ENCODE measurements at regions not wholly inside any gene's neighbourhood (a gene's known extent, or its start where the extent isn't known, plus 50 kb on each side); places are given as distances from the start of the nearest gene placed in this dataset.

DNA sequence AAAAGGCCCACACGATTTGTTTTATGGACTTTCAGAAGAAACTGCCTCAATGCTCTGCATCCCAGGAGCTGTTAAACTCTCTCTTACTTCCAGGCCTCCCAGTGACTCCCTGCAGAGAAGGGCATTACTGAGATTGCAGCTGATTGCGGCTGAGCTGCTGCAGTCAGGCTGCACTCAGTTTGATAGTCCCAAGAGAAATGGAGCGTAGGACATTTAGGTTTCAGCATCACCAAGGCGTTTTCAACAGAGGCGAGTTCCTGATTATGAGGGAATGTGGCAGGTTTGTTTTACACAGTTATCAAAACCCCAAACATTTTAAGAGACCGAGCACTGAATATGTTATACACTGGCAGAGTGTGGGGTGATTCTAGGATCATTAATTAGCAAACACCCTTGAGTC, 145.6 kb downstream of the TBX18 start:
- ChIA-PET POLR2A (no interaction called here), CTCF (interaction anchor here (0.6 kb wide), 1 partner anchor 32 kb away, joined by 3 read pairs; no protein-coding TSS in a partner anchor)
- Histone ChIP-seq H3K27me3 (ENCODE audit: control insufficient read depth, insufficient read depth, low read length) (no peaks in the 10 kb centered on the region), H3K4me3 (ENCODE audit: low read depth, low read length) (no peak overlapping the region), H3K36me3 (ENCODE audit: control insufficient read depth, insufficient read depth, low read length) (no peaks in the 10 kb centered on the region)
- no peak for TF ChIP-seq CTCF (IDR thresholded peaks at IDR 0.05; ENCODE audit: insufficient read depth, low read depth, low read length)
- no peak for DNase-seq (ENCODE audit: low read depth)

GRCh38 chr6:84618046-84618752, 146.2 kb downstream of the TBX18 start:
- ChIA-PET CTCF (no interaction called here), POLR2A (no interaction called here)
- Histone ChIP-seq H3K27me3 (ENCODE audit: control insufficient read depth, insufficient read depth, low read length) (no peaks in the 10 kb centered on the region), H3K36me3 (ENCODE audit: control insufficient read depth, insufficient read depth, low read length) (no peaks in the 10 kb centered on the region), H3K4me3 (ENCODE audit: low read depth, low read length) (no peak overlapping the region)
- DNase-seq (ENCODE audit: low read depth): peak; percentile 86
- TF ChIP-seq CTCF (IDR thresholded peaks at IDR 0.05; ENCODE audit: insufficient read depth, low read depth, low read length): no peak

- DNase-seq (ENCODE audit: low read depth): no peak
- POLR2A ChIA-PET: no interaction called here
Measured at GRCh38 chr6:84615987-84616386, 148.4 kb downstream of the TBX18 start.

DNA sequence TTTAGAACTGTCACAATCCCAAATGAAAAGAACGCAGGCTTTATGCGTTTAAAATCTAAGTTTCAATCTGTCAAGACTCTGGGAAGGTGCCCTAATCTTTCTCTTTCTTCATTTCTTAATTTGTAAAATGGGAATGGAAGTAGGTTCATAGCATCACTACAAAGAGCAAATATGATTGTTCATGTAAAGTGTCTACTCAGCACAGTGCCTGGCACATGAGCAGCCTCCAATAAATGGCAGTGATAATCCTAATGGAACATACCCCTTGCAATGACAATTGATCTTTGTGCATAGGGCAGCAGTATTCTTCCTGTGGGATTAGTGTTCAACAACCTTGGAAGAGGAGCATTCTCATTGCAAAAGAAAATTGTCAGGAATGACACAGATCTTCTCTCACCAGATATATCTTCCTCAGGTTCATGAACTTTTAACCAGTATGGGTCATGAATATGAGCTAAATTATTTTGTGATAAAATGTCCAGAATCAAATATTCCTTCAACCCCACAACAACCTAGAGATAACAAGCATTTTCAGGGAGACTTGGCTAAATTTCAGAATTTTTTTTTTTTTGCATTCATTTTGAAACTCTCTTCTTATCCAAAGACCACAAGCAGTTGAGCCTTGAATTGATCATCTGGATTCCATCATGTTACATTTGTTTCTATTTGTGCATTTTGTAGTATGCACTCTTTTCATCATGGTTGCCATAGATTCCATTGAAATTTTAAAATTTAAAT, 149.1 kb downstream of the TBX18 start:
- ChIA-PET CTCF (interaction anchor here (0.6 to 0.7 kb wide), 4 partner anchors 35 to 1100 kb away, joined by 3 to 5 read pairs (median 4); no protein-coding TSS in a partner anchor), POLR2A (no interaction called here)
- no peak for TF ChIP-seq CTCF (IDR thresholded peaks at IDR 0.05; ENCODE audit: insufficient read depth, low read depth, low read length)
- Histone ChIP-seq H3K36me3 (ENCODE audit: control insufficient read depth, insufficient read depth, low read length) (no peaks in the 10 kb centered on the region), H3K4me3 (ENCODE audit: low read depth, low read length) (no peak overlapping the region), H3K27me3 (ENCODE audit: control insufficient read depth, insufficient read depth, low read length) (no peaks in the 10 kb centered on the region)
- DNase-seq (ENCODE audit: low read depth): no peak

More at GRCh38 chr6:84615987-84616386, 148.4 kb downstream of the TBX18 start:
- no peak overlapping the region for H3K4me3 ChIP-seq (ENCODE audit: low read depth, low read length)
- H3K36me3 ChIP-seq (ENCODE audit: control insufficient read depth, insufficient read depth, low read length): no peaks in the 10 kb centered on the region
- H3K27me3 ChIP-seq (ENCODE audit: control insufficient read depth, insufficient read depth, low read length): no peaks in the 10 kb centered on the region
- CTCF ChIA-PET: interaction anchor here (0.7 kb wide), 1 partner anchor 35 kb away, joined by 3 read pairs; no protein-coding TSS in a partner anchor
- TF ChIP-seq CTCF (IDR thresholded peaks at IDR 0.05; ENCODE audit: insufficient read depth, low read depth, low read length): no peak

DNA sequence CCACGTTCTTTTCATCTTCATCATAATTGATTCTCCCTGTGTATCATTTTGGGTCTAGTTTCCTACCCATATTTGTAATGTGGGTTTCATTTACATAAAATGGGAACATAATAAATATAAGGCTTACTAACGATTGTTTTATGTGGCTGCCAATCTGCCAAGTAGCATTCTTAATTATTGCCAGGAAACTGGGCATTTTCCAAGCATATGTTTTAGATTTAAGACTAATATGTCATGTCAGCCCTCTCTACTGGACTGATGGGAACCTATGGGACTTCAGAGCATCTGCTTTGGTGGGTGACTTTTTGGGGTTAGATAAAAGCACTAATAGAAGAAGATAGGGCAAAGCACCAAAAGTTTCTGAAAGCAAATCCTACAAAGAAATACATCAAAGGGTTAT, 157.5 kb downstream of the TBX18 start:
- no peak for TF ChIP-seq CTCF (IDR thresholded peaks at IDR 0.05; ENCODE audit: insufficient read depth, low read depth, low read length)
- no peak for DNase-seq (ENCODE audit: low read depth)
- no peak overlapping the region for H3K4me3 ChIP-seq (ENCODE audit: low read depth, low read length)
- H3K27me3 ChIP-seq (ENCODE audit: control insufficient read depth, insufficient read depth, low read length): no peaks in the 10 kb centered on the region
- POLR2A ChIA-PET: no interaction called here
- CTCF ChIA-PET: no interaction called here
- H3K36me3 ChIP-seq (ENCODE audit: control insufficient read depth, insufficient read depth, low read length): no peaks in the 10 kb centered on the region

Measured in BJ (cell line).